Large intestine (tissue), 3 donors: ENCODE measurements at regions not wholly inside any gene's neighbourhood (a gene's known extent, or its start where the extent isn't known, plus 50 kb on each side); places are given as distances from the start of the nearest gene placed in this dataset.

Experiments used
- DNase-seq, 2 donors: peaks; one replicate each; pipeline versions ENCODE4 v3.0.0 to v3.0.0-alpha.2; 2013
- H3K27ac ChIP-seq: one replicate; pipeline ENCODE4 v1.5.1; 2013; ENCODE audit warnings: low read length
- H3K27me3 ChIP-seq: 2 replicates; pipeline ENCODE4 v1.6.1; 2013; ENCODE audit warnings: low read length; ENCODE audit not compliant: control insufficient read depth, insufficient read depth
- H3K36me3 ChIP-seq: 2 replicates; pipeline ENCODE4 v1.6.1; 2013; ENCODE audit warnings: low read length; ENCODE audit not compliant: control insufficient read depth, insufficient read depth
- H3K4me1 ChIP-seq: one replicate; pipeline ENCODE4 v1.6.1; 2013; ENCODE audit warnings: low read length; ENCODE audit not compliant: control insufficient read depth, insufficient read depth
- H3K4me3 ChIP-seq: one replicate; pipeline ENCODE4 v1.5.1; 2013; ENCODE audit warnings: low read length
- H3K9me3 ChIP-seq: one replicate; pipeline ENCODE4 v1.6.1; 2013; ENCODE audit warnings: mild to moderate bottlenecking, low read depth, low read length, moderate library complexity; ENCODE audit not compliant: control insufficient read depth
- WGBS: methylation state at CpG from one replicate; pipeline ENCODE4 v1.1.5; 2013; ENCODE audit warnings: low lambda C conversion rate; ENCODE audit not compliant: insufficient coverage; 5-methylcytosine and 5-hydroxymethylcytosine counted together

DNA sequence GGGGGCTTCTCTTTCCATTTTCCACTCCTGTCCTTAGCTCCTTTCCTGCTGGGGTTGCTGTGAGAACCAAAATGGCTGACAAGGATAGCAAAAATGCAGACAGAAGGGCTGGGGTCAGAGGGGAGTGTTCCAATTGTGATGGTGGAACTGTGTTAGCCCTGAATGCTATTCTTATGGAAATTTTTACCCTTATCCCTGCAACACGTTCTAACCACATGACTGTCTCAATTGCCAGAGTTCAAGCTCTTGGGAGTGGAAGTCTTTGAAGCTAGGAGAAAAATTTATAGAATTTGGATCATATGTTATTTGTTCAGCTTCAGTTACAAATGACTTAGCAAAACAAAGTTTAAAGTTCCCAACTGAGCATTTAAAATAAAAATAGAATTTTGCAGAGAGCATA, 134.1 kb downstream of the ADCYAP1R1 start:
- Histone ChIP-seq H3K27me3 (peaks cover 3% of the 10 kb centered on the region), H3K4me3 (no peak overlapping the region), H3K36me3 (no peaks in the 10 kb centered on the region), H3K27ac (no peak overlapping the region), H3K9me3 (no peaks in the 10 kb centered on the region), H3K4me1 (no peaks in the 10 kb centered on the region)
- WGBS, result no CpG with 5 or more reads among the region's 1 CpG
- no peak for DNase-seq

DNA sequence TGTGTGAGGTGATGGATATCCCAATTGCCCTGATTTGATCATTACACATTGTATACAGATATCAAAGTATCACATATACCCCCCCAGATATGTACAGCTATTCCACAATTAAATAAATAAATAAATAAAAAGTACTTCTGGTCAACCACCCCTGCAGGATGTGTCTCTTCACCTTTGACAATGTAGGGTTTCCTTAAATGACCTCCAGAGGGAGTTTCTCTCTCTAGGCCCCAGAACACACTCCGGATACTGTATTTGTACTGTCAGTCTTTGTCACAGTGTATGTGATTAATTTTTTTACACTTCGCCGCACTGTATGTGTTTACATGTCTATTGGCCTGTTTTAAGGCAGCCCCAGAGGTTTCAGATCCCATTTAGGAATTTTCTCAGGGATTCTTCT, 123.6 kb downstream of the ADCYAP1R1 start:
- Histone ChIP-seq H3K4me3 (no peak overlapping the region), H3K4me1 (no peaks in the 10 kb centered on the region), H3K9me3 (no peaks in the 10 kb centered on the region), H3K27me3 (peaks cover 2% of the 10 kb centered on the region), H3K36me3 (no peaks in the 10 kb centered on the region), H3K27ac (no peak overlapping the region)
- no peak for DNase-seq
- WGBS, result 94% methylated on average over 2 of the region's 3 CpGs

DNA sequence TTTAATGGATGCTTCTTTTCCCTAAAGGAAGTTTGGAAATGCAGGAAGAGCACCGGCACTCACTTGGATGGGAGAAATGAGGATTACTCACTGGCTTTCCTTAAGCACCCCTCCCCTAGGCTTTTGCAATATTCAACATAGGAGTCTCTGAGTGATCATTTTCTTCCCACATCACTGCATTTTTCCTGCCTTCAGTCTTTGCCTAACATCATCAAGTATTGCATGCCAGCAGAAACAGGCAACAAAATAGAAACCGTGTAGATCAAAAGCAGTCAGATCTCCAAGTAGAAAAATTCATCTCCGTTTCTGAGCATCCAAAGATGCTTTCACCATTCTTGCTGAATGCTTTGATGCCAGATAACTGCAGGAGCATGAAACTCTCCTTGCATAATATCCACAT, 119.9 kb downstream of the ADCYAP1R1 start:
- WGBS, result 87% methylated on average over 3 of the region's 3 CpGs
- Histone ChIP-seq H3K4me1 (no peaks in the 10 kb centered on the region), H3K9me3 (no peaks in the 10 kb centered on the region), H3K4me3 (no peak overlapping the region), H3K27me3 (peaks cover 6% of the 10 kb centered on the region), H3K27ac (no peak overlapping the region), H3K36me3 (no peaks in the 10 kb centered on the region)
- DNase-seq, result no peak

DNA sequence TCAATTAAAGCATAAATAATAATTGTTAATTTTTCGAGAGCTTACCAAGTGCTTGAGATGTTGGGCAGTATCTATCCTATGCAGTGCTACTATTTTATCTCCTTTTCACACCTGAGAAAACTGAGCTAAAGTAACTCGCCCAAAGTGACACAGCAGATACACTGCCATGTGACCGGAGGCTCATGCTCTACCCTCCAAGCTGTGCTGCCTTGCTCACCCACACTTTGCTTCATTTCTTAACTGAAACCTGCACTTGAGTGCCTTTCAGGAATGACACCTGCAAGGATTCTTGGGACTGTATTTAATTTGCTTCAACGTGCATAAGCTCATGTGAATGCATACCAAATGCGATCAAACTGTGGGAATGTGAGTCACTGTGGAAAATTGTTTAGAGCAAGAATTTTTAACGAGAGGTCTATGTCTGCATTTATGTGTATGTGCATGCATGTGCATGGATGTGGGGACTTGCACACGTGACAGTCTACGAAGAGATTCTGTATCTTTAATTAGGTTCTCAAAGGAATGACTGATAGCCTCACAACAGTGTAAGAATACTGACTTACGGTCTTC, 119.2 kb downstream of the ADCYAP1R1 start:
- DNase-seq, result no peak
- Histone ChIP-seq H3K4me1 (no peaks in the 10 kb centered on the region), H3K27me3 (peaks cover 6% of the 10 kb centered on the region), H3K36me3 (no peaks in the 10 kb centered on the region), H3K9me3 (no peaks in the 10 kb centered on the region), H3K4me3 (no peak overlapping the region), H3K27ac (no peak overlapping the region)
- WGBS, result 100% methylated on average over 2 of the region's 9 CpGs
